Effector memory CD8-positive, alpha-beta T cell (primary cell): ENCODE measurements at regions not wholly inside any gene's neighbourhood (a gene's known extent, or its start where the extent isn't known, plus 50 kb on each side); places are given as distances from the start of the nearest gene placed in this dataset.
"Not testable (repeated sequence)": the region's sequence is repeated elsewhere in the genome, so short reads cannot be mapped to it uniquely, and the experiment has no call there.

Experiments used
- ATAC-seq: fragments of 150-1000 bp; cut with Tn5 transposase; replicated peaks from 2 replicates; pipeline ENCODE4 v1.10.0; 2021; ENCODE audit warnings: mild to moderate bottlenecking, moderate library complexity
- DNase-seq, 3 experiments: peaks; one replicate each; pipeline ENCODE4 v3.0.0; 2021
- H3K27ac Mint-ChIP-seq, 2 donors: one replicate each; pipeline ENCODE4 v1.8.0; 2022; ENCODE audit warnings: mild to moderate bottlenecking in 2 of 2, mixed read lengths in 2 of 2, moderate library complexity in 2 of 2
- H3K27me3 Mint-ChIP-seq, 2 donors: one replicate each; pipeline ENCODE4 v1.8.0; 2022; ENCODE audit warnings: mixed read lengths in 2 of 2
- H3K36me3 Mint-ChIP-seq: one replicate; pipeline ENCODE4 v1.8.0; 2022; ENCODE audit warnings: mild to moderate bottlenecking, moderate library complexity, mixed read lengths; ENCODE audit not compliant: insufficient read depth
- H3K4me1 Mint-ChIP-seq, 2 donors: one replicate each; pipeline ENCODE4 v1.8.0; 2022; ENCODE audit warnings: low read depth in 2 of 2, mixed read lengths in 2 of 2
- H3K4me3 Mint-ChIP-seq, 2 donors: one replicate each; pipeline ENCODE4 v1.8.0; 2022; ENCODE audit warnings: mild to moderate bottlenecking in 2 of 2, mixed read lengths in 2 of 2, moderate library complexity in 2 of 2
- H3K9me3 Mint-ChIP-seq, 2 donors: one replicate each; pipeline ENCODE4 v1.8.0; 2022; ENCODE audit warnings: mixed read lengths in 2 of 2

- not testable (repeated sequence) for H3K4me3 Mint-ChIP-seq, H3K27me3 Mint-ChIP-seq, ATAC-seq, H3K4me1 Mint-ChIP-seq, DNase-seq, H3K36me3 Mint-ChIP-seq, H3K27ac Mint-ChIP-seq
- peaks cover 11 to 13% of the 10 kb centered on the region in 2 donors for H3K9me3 Mint-ChIP-seq
Observed at GRCh38 chr14:30023350-30023749, 95.7 kb upstream of the PRKD1 start.

GRCh38 chr14:30034152-30034551 lies 106.5 kb upstream of the PRKD1 start:
- Mint-ChIP-seq H3K27me3 (no peaks in the 10 kb centered on the region), H3K4me1 (no peaks in the 10 kb centered on the region), H3K36me3 (no peaks in the 10 kb centered on the region), H3K27ac (no peak overlapping the region), H3K9me3 (peaks cover 9 to 38% of the 10 kb centered on the region in 2 donors), H3K4me3 (no peak overlapping the region)
- no peak for DNase-seq
- ATAC-seq = no peak

- H3K27ac Mint-ChIP-seq = no peak overlapping the region
- DNase-seq = no peak
- no peaks in the 10 kb centered on the region for H3K4me1 Mint-ChIP-seq
- no peak overlapping the region for H3K4me3 Mint-ChIP-seq
- peaks cover 6 to 32% of the 10 kb centered on the region in 2 donors for H3K9me3 Mint-ChIP-seq
- ATAC-seq = no peak
- no peaks in the 10 kb centered on the region for H3K36me3 Mint-ChIP-seq
- H3K27me3 Mint-ChIP-seq = no peaks in the 10 kb centered on the region
Observed at GRCh38 chr14:30035361-30035760, 107.7 kb upstream of the PRKD1 start.

DNA sequence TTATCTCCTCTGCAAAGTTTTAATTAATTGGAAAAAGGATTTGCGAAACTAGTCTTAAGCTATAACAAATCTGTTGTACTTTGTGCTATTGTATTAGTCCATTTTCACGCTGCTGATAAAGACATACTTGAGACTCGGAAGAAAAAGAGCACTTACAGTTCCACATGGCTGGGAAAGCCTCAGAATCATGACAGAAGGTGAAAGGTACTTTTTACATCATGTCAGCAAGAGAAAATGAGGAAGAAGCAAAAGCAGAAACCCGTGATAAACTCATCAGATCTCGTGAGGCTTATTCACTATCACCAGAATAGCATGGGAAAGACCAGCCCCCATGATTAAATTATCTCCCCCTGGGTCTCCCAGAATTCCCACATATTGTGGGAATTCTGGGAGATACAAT lies 118.1 kb upstream of the PRKD1 start:
- no peak for DNase-seq
- Mint-ChIP-seq H3K27ac (no peak overlapping the region), H3K4me3 (no peak overlapping the region), H3K36me3 (no peaks in the 10 kb centered on the region), H3K27me3 (no peaks in the 10 kb centered on the region), H3K9me3 (peaks cover 14 to 18% of the 10 kb centered on the region in 2 donors), H3K4me1 (no peaks in the 10 kb centered on the region)
- ATAC-seq = no peak

- Mint-ChIP-seq H3K27me3 (no peaks in the 10 kb centered on the region), H3K9me3 (peaks cover 14 to 28% of the 10 kb centered on the region in 2 donors), H3K4me3 (no peak overlapping the region), H3K27ac (no peak overlapping the region), H3K4me1 (no peaks in the 10 kb centered on the region), H3K36me3 (no peaks in the 10 kb centered on the region)
- ATAC-seq (no peak), DNase-seq (no peak)
Observed at GRCh38 chr14:30053103-30053502, 125.5 kb upstream of the PRKD1 start.

- no peaks in the 10 kb centered on the region for H3K27me3 Mint-ChIP-seq
- no peak for ATAC-seq
- no peak overlapping the region for H3K4me3 Mint-ChIP-seq
- no peaks in the 10 kb centered on the region for H3K4me1 Mint-ChIP-seq
- no peak for DNase-seq
- no peak overlapping the region for H3K27ac Mint-ChIP-seq
- H3K36me3 Mint-ChIP-seq = no peaks in the 10 kb centered on the region
- H3K9me3 Mint-ChIP-seq = peaks cover 17 to 28% of the 10 kb centered on the region in 2 donors
Observed at GRCh38 chr14:30054201-30054600, 126.6 kb upstream of the PRKD1 start.

- ATAC-seq (no peak), DNase-seq (no peak)
- Mint-ChIP-seq H3K4me1 (no peaks in the 10 kb centered on the region), H3K36me3 (no peaks in the 10 kb centered on the region), H3K9me3 (peaks cover 10 to 20% of the 10 kb centered on the region in 2 donors), H3K27ac (no peak overlapping the region), H3K27me3 (no peaks in the 10 kb centered on the region), H3K4me3 (no peak overlapping the region)
Observed at GRCh38 chr14:30058401-30058800, 130.8 kb upstream of the PRKD1 start.

GRCh38 chr14:30063746-30064145 lies 136.1 kb upstream of the PRKD1 start:
- no peak for DNase-seq
- Mint-ChIP-seq H3K36me3 (no peaks in the 10 kb centered on the region), H3K27ac (no peak overlapping the region)

GRCh38 chr14:30064454-30064853 lies 136.8 kb upstream of the PRKD1 start:
- no peaks in the 10 kb centered on the region for H3K4me1 Mint-ChIP-seq
- H3K9me3 Mint-ChIP-seq = peaks cover 9 to 16% of the 10 kb centered on the region in 2 donors
- H3K27me3 Mint-ChIP-seq = no peaks in the 10 kb centered on the region
- H3K36me3 Mint-ChIP-seq = no peaks in the 10 kb centered on the region
- H3K27ac Mint-ChIP-seq = no peak overlapping the region
- no peak for DNase-seq
- no peak for ATAC-seq
- no peak overlapping the region for H3K4me3 Mint-ChIP-seq

More at GRCh38 chr14:30063746-30064145, 136.1 kb upstream of the PRKD1 start:
- no peaks in the 10 kb centered on the region for H3K27me3 Mint-ChIP-seq
- H3K4me1 Mint-ChIP-seq = no peaks in the 10 kb centered on the region
- ATAC-seq = no peak
- no peak overlapping the region for H3K4me3 Mint-ChIP-seq
- peaks cover 7 to 12% of the 10 kb centered on the region in 2 donors for H3K9me3 Mint-ChIP-seq

GRCh38 chr14:30069536-30069935 lies 141.9 kb upstream of the PRKD1 start:
- Mint-ChIP-seq H3K4me1 (no peaks in the 10 kb centered on the region), H3K9me3 (peaks cover 15 to 18% of the 10 kb centered on the region in 2 donors), H3K4me3 (no peak overlapping the region), H3K27me3 (no peaks in the 10 kb centered on the region), H3K36me3 (no peaks in the 10 kb centered on the region), H3K27ac (no peak overlapping the region)
- DNase-seq (no peak), ATAC-seq (no peak)

DNA sequence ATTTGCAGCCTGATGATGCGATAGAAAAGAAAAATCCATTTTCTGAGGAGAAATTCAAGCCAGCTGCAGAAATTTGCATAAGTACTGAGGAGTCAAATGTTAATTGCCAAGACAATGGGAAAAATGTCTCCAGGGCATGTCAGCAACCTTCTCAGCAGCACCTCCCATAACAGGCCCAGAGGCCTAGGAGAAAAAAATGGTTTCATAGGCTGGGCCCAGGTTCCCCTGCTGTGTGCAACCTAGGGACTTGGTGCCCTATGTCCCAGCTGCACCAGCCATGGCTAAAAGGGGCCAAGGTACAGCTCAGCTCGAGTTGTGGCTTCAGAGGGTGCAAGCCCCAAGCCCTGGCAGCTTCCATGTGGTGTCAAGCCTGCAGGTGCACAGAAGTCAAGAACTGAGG lies 144.8 kb upstream of the PRKD1 start:
- H3K27me3 Mint-ChIP-seq, H3K36me3 Mint-ChIP-seq, DNase-seq, ATAC-seq, H3K27ac Mint-ChIP-seq, H3K4me1 Mint-ChIP-seq, H3K4me3 Mint-ChIP-seq: not testable (repeated sequence)
- H3K9me3 Mint-ChIP-seq = peaks cover 18 to 21% of the 10 kb centered on the region in 2 donors

- no peak overlapping the region for H3K27ac Mint-ChIP-seq
- H3K9me3 Mint-ChIP-seq = peaks cover 16 to 21% of the 10 kb centered on the region in 2 donors
- H3K4me1 Mint-ChIP-seq = no peaks in the 10 kb centered on the region
- DNase-seq = no peak
- ATAC-seq = no peak
- no peaks in the 10 kb centered on the region for H3K36me3 Mint-ChIP-seq
- no peak overlapping the region for H3K4me3 Mint-ChIP-seq
- no peaks in the 10 kb centered on the region for H3K27me3 Mint-ChIP-seq
Observed at GRCh38 chr14:30077946-30078345, 150.3 kb upstream of the PRKD1 start.

GRCh38 chr14:30078811-30079402 lies 151.3 kb upstream of the PRKD1 start:
- Mint-ChIP-seq H3K36me3 (no peaks in the 10 kb centered on the region), H3K27me3 (no peaks in the 10 kb centered on the region), H3K27ac (no peak overlapping the region), H3K4me1 (no peaks in the 10 kb centered on the region), H3K9me3 (peaks cover 16 to 21% of the 10 kb centered on the region in 2 donors), H3K4me3 (no peak overlapping the region)
- DNase-seq = no peak
- no peak for ATAC-seq

- DNase-seq = no peak
- H3K4me1 Mint-ChIP-seq = no peaks in the 10 kb centered on the region
- no peaks in the 10 kb centered on the region for H3K36me3 Mint-ChIP-seq
- H3K4me3 Mint-ChIP-seq = no peak overlapping the region
- peaks cover 8 to 27% of the 10 kb centered on the region in 2 donors for H3K9me3 Mint-ChIP-seq
- no peaks in the 10 kb centered on the region for H3K27me3 Mint-ChIP-seq
- ATAC-seq = no peak
- no peak overlapping the region for H3K27ac Mint-ChIP-seq
Observed at GRCh38 chr14:30082486-30082885, 154.8 kb upstream of the PRKD1 start.

DNA sequence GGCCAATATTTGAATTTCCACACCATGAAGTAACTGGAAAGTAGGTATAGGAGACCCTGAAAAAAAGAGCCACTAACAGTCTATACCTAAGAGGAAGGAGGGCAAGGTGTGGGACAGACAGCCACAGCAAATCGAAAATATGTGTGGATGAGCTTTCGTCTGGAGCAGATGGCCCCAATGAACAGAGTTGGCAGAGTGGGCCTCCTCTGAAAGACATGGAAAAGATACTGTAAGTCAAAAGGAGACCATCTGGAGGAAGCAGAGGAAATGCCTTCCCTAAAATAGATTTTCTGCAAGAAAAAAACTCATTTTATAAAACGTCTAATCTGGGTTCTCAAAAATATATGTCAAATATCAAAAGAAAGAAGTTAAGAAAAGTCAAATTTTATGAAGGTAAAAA lies 157.2 kb upstream of the PRKD1 start:
- H3K9me3 Mint-ChIP-seq = peaks cover 17 to 25% of the 10 kb centered on the region in 2 donors

More for the DNA sequence above, 157.2 kb upstream of the PRKD1 start:
- H3K27me3 Mint-ChIP-seq = no peaks in the 10 kb centered on the region
- H3K27ac Mint-ChIP-seq = no peak overlapping the region
- ATAC-seq (no peak), DNase-seq (no peak)
- no peak overlapping the region for H3K4me3 Mint-ChIP-seq
- no peaks in the 10 kb centered on the region for H3K36me3 Mint-ChIP-seq
- H3K4me1 Mint-ChIP-seq = no peaks in the 10 kb centered on the region
